GM18511 (cell line): ENCODE measurements at regions not wholly inside any gene's neighbourhood (a gene's known extent, or its start where the extent isn't known, plus 50 kb on each side); places are given as distances from the start of the nearest gene placed in this dataset.
A peak's percentile ranks its signal among the peaks of the same experiment; 100 is the strongest.
"Not testable (repeated sequence)": the region's sequence is repeated elsewhere in the genome, so short reads cannot be mapped to it uniquely, and the experiment has no call there.

Experiments
- ATAC-seq: cut with Tn5 transposase; IDR thresholded peaks from one replicate; pipeline ENCODE4 v1.9.1; 2021; ENCODE audit warnings: mild to moderate bottlenecking, moderate library complexity; ENCODE audit not compliant: unreplicated experiment

DNA sequence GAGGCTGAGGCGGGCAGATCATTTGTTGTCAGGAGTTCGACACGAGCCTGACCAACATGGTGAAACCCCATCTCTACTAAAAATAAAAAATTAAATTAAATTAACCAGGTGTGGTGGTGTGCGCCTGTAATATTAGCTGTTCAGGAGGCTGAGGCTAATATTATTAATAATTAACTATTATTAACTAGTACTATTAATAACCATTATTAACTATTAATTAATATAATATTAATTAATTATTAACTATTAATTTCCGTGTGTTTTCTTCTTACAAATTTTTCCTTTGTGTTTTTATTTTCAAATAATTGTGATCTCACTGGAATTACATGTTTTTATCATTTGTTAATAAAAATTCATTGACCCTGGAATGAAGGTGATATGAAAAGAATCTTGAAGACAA is 557.4 kb upstream of the ADGRB3 start:
- ATAC-seq: no peak

DNA sequence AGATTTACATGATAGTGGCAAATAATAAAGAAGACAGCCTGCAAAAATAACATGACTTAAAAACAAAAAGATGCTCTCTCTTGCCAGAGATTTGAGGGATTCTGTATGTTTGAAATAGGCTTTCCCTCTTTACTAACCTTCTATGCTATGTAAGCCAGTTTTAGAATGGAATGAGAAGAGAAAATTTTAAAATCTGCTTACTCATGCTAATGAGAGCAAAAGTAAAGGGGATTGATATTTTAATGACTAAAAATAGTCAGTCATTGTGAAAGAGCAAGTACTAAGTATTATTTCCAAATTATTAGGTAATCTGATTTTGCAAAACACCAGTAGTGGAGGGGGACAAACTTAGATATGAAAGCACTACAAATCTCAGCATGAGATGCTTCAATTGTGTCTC is 563.3 kb upstream of the ADGRB3 start:
- ATAC-seq: no peak

DNA sequence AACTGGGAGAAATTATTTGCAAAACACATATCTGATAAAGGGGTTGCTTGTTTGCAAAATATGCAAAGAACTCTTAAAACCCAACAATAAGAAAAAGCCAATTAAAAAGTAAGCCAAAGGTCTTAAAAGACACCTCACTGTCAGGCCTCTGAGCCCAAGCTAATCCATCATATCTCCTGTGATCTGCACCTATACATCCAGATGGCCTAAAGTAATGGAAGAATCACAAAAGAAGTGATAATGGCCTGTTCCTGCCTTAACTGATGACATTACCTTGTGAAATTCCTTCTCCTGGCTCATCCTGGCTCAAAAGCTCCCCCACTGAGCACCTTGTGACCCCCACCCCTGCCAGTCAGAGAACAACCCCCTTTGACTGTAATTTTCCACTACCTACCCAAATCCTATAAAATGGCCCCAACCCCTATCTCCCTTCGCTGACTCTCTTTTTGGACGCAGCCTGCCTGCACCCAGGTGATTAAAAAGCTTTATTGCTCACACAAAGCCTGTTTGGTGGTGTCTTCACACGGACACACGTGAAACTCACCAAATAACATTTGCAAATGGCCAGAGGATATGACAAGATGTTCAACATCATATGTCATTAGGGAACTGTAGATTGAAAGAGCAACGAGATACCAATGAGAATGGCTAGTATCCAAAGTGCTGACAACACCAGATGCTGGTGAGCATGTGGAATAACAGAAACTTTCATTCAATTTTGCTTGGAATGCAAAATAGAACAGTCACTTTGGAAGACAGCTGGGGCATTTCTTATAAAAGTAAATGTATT is 565.0 kb upstream of the ADGRB3 start:
- no peak for ATAC-seq

DNA sequence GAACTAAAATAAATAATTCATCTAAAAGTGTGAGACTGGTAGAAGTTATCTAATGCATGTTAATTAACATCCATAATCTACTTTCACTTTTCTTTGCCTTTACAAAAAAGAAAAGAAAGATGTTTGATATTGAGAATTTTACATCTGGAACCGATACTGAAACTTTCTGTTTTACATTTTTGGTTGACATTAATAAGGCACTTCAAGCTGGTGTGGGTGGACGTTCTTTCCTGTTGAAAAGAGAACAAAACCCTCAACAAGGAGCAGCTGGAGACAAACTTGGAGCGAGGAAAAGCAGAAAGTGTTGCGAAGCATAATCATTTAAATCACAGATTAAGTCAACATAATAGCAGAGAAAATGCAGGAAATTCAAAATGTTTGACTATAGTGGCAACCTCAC is 575.2 kb upstream of the ADGRB3 start:
- peak; percentile 95 for ATAC-seq

DNA sequence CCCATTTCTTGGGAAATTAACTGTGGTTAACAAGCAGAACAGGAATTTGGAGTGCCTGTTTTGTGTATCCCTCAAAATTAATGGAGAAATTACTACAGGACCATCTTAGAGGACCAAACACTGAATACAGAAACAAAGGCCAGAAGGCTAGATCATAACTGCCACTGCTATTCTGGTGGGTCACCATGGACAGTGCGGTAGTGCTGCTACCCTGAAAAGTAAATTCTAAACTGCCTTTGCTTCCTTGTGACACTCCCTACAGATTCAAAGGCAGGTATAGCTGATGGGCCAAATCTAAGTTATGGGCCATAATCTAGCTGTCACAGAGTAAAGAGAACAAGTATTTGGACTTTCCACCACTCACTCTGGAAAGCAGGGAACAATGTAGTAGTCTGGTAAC is 575.8 kb upstream of the ADGRB3 start:
- peak; percentile 28 for ATAC-seq

DNA sequence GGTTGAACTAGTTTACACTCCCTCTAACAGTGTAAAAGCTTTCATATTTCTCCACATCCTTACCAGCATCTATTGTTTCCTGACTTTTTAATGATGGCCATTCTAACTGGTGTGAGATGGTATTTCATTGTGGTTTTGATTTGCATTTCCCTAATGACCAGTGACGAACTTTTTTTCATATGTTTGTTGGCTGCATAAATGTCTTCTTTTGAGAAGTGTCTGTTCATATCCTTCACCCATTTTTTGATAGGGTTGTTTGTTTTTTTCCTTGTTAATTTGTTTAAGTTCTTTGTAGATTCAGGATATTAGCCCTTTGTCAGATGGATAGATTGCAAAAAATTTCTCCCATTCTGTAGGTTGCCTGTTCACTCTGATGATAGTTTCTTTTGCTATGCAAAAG is 578.5 kb upstream of the ADGRB3 start:
- ATAC-seq: not testable (repeated sequence)

DNA sequence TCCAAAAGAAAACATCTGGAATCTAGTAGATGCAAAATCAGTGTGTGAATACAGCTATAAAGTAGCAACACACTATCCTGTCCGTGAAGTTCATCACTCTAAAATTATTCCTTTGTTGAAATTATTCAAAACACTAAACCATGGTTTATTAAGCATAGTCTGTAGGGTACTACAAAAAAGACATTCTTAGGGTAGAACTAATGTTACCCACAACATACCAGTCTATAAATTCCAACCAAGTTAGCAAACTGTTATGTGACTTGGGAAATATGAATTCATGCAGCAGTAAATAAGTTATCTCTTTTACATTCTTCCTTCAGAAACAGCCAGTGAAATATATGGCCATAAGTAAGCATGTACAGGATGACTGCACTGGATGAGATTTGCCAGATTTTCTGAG is 580.3 kb upstream of the ADGRB3 start:
- ATAC-seq: no peak

DNA sequence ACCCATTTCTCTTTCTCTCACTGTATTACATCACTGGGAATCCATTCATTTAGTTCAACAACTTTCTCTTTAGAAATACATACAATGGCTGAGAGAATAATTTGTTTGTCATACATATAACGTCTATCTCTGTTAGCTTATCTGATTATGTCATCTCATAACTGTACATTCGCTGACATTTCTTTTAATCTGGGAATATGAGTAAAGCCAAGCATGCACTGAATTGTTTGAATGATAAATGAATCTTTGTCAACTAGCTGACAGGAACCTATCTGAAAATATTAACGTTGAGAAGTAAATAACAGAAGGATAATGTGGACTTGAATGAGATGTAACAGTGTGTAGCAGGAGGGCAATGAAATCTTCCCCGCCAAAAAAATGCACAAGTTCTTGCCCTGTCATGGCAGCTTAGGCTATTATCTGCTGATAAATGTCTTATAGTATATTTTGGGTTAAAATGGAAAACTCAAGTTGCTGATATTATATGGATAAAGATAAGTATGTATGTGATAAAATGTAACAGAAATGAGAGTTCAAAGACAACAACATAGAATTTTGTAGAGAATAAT is 581.2 kb upstream of the ADGRB3 start:
- no peak for ATAC-seq

DNA sequence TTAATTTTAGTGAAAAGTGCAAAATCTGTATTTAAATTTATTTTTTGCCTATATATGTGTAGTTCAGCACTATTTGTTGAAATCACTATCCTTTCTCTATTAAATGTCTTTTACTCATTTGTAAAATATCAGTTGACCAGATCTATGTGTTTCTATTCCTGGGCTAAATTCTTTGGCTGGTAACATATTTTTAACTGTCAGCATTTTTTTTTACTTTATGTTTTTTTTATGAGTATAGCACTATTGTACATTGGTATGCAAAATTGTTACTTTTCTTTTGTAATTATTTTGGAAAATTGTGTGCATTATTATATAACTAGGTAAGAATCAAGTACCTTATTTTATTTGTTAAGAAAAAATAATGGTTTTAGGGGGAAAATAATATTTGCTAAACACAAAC is 582.8 kb upstream of the ADGRB3 start:
- no peak for ATAC-seq

DNA sequence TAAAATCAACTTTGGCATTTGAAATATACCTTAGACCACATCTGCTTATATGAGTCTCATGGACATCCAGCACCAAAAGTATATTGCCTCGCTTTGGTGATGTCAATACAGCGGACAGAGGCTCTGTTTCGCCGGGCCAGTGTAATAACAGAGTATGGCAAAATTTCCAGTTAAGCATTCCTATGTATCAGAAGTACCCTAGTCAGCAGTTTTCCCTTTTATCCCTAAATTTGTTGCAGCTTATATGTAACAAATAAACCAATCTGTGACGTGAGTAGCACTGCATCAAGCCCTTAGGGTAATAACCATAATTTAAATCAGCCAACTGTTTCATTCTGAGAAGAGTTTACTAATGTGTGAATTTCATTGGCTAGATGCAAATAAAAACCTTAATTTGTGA is 585.5 kb upstream of the ADGRB3 start:
- ATAC-seq: no peak

DNA sequence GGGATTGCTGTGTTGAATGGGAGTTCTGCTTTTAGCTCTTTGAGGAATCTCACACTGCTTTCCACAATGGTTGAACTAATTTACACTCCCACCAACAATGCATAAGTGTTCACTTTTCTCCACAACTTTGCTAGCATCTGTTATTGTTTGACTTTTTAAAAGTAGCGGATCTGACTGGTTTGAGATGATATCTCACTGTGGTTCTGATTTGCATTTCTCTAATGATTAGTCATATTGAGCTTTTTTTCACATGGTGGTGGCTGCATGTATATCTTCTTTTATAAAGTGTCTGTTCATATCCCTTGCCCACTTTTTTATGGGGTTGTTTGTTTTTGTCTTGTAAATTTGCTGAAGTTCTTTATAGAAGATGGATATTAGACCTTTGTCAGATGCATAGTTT is 588.3 kb upstream of the ADGRB3 start:
- no peak for ATAC-seq

DNA sequence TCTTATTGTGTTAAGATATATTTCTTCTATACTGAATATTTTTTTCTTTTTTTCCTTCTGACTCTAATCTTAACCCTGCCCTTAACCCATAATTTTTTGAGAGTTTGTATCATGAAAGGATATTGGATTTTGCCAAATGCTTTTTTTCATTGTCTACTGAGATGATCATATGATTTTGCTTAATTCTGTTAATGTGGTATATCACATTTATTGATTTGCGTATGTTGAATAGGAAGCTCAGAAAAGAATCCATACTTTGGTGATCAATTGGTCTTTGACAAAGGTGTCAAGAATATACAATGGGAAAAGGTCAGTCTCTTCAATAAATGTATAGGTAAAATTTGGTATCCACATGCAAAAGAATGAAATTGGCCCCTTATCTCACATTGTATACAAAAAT is 588.8 kb upstream of the ADGRB3 start:
- ATAC-seq: no peak

DNA sequence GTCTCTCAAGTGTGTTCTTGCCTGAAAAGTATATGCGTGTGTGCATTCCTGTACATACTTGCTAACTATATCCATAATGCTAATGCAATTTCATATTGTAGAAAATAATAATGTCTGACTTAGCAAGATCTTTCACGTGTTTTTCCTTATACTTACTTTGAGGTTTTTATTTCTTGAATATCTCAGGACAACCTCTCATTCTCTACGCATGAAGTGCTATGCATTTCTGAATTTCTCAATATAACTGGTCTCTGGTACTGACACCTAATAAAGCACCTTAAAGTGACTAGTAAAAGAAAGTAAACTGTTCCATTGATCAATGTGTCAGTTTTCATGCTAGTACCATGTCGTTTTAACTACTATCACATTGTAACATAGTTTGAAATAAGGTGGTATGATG is 589.9 kb upstream of the ADGRB3 start:
- no peak for ATAC-seq

DNA sequence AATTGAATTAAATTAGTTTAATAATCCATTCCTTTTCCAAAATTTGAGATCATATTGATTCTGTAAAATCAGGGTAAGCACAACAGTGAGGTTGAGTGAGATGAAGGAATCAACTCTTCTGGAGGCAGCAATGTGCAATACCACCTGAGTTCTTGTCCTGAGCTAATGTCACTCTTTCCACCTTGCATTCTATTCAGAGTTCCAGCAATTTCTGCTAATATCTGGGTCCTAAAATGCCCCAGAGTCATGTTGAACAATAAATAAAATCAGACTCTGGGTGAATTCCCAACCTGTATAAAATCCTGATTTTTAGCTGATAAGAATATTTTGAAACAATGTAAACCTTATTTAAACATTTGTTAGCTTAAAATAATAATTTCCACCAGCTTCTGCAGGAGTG is 590.8 kb upstream of the ADGRB3 start:
- no peak for ATAC-seq

DNA sequence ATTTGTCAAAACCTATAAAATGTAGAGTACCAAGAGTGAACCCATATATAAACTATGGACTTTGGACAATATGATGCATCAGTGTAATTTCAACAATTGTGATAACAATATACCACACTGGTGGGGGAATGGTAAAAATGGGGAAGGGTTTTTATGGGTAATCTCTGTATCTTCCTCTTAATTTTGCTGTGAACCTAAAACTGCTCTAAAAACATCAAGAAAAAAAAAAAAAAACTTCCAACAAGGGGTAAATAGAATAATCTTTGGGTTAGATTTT is 592.0 kb upstream of the ADGRB3 start:
- ATAC-seq: no peak

DNA sequence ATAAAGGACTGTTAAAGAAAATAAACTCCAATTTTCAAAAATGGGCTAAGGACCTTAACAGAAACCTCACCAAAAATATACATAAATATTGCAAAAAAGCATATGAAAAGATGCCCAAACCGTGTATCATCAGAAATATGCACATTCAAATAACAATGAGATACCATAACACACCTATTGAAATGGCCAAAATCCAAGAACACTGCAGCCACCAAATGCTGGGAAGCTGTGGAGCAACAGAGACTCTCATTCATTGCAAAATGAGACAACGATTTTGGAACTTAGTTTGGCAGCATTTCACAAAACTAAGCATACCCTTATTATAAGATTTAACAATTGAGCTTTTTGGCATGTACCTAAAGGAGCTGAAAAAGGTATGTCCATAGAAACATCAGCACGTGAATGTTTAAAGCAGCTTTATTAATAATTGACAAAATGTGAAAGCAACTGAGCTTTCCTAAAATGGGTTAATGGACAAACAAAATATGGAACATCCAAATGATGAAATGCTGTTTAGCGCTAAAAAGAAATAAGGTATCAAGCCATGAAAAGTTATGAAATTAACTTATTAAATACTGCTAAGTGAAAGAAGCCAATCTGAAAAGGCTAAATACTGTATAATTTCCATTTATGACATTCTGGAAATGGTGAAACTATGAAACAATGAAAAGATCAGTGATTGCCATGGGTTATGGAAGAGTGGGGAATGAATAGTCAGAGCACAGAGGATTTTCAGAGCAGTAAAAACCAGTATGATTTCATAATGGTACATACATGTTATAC is 592.6 kb upstream of the ADGRB3 start:
- no peak for ATAC-seq

DNA sequence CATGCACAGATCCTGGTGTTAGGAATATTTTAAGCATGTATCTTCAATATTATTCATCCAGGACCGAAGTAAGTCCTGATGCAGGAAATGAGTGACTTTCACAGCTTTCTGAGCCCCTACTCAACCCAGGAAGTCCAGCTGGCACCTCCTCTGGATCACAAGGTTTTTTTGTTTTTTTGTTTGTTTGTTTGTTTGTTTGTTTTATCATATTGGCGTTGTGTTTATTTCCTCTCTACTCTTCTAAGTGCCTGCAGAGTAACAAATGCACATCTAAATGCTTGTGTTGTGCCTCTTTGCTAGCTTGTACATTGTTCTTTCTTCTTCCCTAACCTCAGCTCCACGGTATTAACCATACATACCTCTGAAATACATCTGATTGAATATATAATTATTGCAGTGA is 594.3 kb upstream of the ADGRB3 start:
- ATAC-seq: no peak

DNA sequence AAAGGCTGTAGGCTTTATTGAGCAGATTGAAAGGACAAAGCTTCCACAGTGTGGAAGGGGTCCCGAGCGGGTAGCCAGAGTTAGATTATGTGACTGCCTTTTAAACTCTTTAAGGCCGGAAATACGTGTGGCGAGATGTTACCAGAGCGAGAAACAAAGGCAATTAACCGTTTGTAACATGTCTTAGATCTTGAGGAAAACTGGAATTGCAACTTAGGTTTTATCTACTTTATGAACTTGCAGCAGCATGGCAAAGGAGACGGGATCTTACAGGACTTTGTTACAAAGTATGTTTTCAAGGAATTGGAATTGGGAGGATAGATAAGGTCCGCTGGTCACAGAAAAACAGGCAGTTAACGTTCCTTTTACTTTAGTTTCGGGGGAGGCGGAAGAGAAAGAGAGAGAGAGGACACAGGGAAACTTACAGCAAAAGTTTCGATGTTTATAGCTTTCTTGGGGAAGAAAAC is 594.7 kb upstream of the ADGRB3 start:
- ATAC-seq: no peak

DNA sequence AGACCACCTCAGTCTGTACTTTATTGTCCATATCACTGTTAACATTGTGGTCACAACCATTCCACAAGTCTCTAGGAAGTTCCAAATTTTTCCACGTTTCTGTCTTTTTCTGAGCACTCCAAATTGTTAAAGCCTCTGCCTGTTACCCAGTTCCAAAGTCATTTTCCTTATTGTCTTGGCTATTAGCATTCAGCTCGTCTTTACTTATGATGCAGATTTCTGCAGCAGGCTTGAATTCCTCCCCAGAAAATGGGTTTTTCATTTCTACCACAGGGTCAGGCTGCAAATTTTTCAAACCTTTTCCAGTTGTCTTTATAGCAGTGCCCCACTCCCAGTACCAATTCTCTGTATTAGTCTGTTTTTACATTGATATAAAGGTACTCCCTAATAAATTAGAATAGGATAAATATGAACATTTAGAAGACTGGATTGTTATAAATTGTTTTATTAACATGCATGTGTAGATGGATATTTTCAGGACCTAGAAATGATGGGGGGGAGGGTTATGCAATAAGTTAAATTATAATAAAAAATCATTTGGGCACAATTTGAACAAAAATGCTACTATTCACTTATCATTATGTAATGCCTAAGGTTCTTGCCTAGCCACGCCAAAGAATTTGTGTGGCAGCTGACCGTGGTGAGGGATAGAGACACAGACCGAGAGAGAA is 595.3 kb upstream of the ADGRB3 start:
- ATAC-seq: no peak

DNA sequence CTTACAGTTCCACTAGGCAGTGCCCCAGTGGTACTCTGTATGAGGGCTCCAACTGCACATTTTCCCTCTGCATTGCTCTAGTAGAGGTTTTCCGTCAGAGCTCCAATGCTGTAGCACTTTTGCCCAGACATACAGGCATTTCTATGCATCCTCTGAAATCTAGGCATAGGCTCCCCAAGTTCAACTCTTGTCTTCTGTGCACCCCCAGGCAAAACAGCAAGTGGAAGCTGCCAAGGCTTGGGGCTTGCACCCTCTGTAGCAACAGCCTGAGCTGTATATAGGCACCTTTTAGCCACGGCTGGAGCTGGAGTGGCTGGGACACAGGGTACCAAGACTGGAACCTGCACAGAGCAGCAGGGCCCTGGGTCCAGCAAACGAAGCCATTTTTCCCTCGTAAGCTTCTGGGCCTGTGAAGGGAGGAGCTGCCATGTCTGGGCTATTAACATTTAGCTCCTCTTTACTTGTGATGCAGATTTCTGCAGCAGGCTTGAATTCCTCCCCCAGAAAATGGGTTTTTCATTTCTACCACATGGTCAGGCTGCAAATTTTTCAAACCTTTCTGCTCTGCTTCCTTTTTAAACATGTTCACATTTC is 596.2 kb upstream of the ADGRB3 start:
- ATAC-seq: no peak

DNA sequence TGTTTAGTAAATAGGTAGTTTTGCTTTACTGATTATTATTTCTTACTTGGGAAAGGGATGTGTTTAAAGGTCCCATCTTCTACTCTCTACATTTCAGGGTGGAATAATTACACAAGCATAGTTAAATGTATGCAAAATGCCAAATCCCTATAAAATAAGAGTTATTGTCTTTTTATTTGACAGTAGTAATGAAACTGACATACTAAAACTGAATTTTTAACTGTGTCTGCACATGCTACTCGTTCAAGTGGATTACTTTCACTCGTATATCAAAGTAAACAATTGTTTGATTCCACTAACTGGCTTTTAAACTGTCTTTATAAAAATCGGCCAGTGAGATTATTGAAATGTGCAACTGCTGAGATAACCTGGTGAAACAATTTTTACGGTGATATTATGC is 602.9 kb upstream of the ADGRB3 start:
- ATAC-seq: no peak
